ENCODE measurements at regions not wholly inside any gene's neighbourhood (a gene's known extent, or its start where the extent isn't known, plus 50 kb on each side); places are given as distances from the start of the nearest gene placed in this dataset.

DNA sequence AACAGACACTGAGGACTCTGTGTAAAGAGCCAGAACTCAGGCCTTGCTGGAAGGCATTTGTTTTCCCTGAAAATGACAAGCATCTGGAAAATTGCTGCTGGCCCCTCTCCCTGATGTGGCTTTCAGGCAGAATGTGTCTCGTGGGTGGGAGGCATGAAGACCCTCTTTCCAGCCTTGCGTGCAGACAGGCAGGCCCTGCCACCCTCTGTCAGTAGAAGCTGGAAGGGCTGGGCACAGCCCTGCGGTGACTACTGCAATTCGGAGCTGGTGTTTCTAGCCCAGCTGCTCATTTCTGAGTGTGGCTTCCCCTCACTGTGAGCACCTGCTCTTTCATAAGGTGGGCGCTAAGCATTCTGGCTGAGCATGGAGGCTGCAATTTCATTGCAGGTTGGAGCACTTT, 349.9 kb downstream of the PTPRU start:
- TF ChIP-seq, protein P1, sequence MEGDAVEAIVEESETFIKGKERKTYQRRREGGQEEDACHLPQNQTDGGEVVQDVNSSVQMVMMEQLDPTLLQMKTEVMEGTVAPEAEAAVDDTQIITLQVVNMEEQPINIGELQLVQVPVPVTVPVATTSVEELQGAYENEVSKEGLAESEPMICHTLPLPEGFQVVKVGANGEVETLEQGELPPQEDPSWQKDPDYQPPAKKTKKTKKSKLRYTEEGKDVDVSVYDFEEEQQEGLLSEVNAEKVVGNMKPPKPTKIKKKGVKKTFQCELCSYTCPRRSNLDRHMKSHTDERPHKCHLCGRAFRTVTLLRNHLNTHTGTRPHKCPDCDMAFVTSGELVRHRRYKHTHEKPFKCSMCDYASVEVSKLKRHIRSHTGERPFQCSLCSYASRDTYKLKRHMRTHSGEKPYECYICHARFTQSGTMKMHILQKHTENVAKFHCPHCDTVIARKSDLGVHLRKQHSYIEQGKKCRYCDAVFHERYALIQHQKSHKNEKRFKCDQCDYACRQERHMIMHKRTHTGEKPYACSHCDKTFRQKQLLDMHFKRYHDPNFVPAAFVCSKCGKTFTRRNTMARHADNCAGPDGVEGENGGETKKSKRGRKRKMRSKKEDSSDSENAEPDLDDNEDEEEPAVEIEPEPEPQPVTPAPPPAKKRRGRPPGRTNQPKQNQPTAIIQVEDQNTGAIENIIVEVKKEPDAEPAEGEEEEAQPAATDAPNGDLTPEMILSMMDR (IDR thresholded peaks at IDR 0.05 in 4 of 5, conservative IDR thresholded peaks at IDR 0.05 in 1 of 5), result no peak
- TF ChIP-seq POLR2A (IDR thresholded peaks at IDR 0.05), result no peak

Data from gastrocnemius medialis (tissue), 4 donors.